RWPE2 (cell line): ENCODE measurements at regions not wholly inside any gene's neighbourhood (a gene's known extent, or its start where the extent isn't known, plus 50 kb on each side); places are given as distances from the start of the nearest gene placed in this dataset.

Source experiments
- ATAC-seq: fragments of 200-7000 bp; cut with Tn5 transposase; 3 replicates; pipeline ENCODE4 v1.9.1; 2021; ENCODE audit warnings: low read depth
- DNase-seq: peaks from one replicate; pipeline ENCODE4 v3.0.0-alpha.2; 2020; ENCODE audit warnings: low spot score
- H3K27ac ChIP-seq: fragments of 450-650 bp; 2 replicates; pipeline ENCODE4 v1.5.1; 2017; ENCODE audit warnings: mild to moderate bottlenecking; ENCODE audit not compliant: poor library complexity, severe bottlenecking
- H3K27me3 ChIP-seq: fragments of 250-450 bp; sonication (Bioruptor Pico); 2 replicates; pipeline ENCODE4 v1.5.1; 2021; ENCODE audit warnings: mild to moderate bottlenecking, moderate library complexity; ENCODE audit not compliant: insufficient read depth, poor library complexity, severe bottlenecking
- H3K36me3 ChIP-seq: fragments of 250-450 bp; sonication (Bioruptor Pico); 2 replicates; pipeline ENCODE4 v1.5.1; 2020; ENCODE audit warnings: low read depth, mild to moderate bottlenecking, moderate library complexity
- H3K4me1 ChIP-seq: fragments of 250-450 bp; sonication (Bioruptor Pico); 2 replicates; pipeline ENCODE4 v1.5.1; 2021; ENCODE audit warnings: mild to moderate bottlenecking, moderate library complexity; ENCODE audit not compliant: insufficient read depth, poor library complexity, severe bottlenecking
- H3K4me3 ChIP-seq: fragments of 250-450 bp; sonication (Bioruptor Pico); 2 replicates; pipeline ENCODE4 v1.5.1; 2021; ENCODE audit warnings: mild to moderate bottlenecking, moderate library complexity; ENCODE audit not compliant: severe bottlenecking
- H3K9me3 ChIP-seq: fragments of 250-450 bp; sonication (Bioruptor Pico); 2 replicates; pipeline ENCODE4 v1.5.1; 2021; ENCODE audit warnings: mild to moderate bottlenecking, moderate library complexity; ENCODE audit not compliant: severe bottlenecking
- CTCF ChIP-seq: fragments of 450-650 bp; IDR thresholded peaks from one replicate; pipeline ENCODE4 v1.5.1; 2017; ENCODE audit warnings: mild to moderate bottlenecking, moderate library complexity; ENCODE audit not compliant: poor library complexity, severe bottlenecking

- no peaks in the 10 kb centered on the region for H3K4me1 ChIP-seq
- ATAC-seq = no peak
- no peak overlapping the region for H3K27ac ChIP-seq
- no peaks in the 10 kb centered on the region for H3K36me3 ChIP-seq
- no peak for DNase-seq
- no peaks in the 10 kb centered on the region for H3K9me3 ChIP-seq
- no peak overlapping the region for H3K4me3 ChIP-seq
- TF ChIP-seq CTCF = no peak
- no peaks in the 10 kb centered on the region for H3K27me3 ChIP-seq
These were observed 882.4 kb upstream of the AUTS2 start for GRCh38 chr7:68715907-68716306.

DNA sequence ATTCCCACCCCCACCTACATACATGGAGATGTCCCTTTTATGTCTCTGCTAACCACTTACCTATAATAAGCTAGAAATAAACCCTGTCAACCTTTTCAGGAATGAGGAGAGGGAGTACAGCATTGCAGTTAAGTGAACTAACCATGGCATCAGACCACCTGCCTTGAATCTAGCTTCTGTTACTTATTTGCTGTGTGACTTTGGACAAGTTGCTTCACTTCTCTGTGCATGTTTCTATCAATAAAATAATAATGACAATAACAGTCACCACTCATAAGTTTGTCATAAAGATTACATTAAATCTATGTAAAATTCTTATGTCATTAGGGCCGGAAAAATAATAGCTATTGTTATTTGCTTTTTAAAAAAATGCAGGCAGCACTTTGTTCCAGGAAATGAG lies 881.1 kb upstream of the AUTS2 start:
- ATAC-seq (no peak), DNase-seq (no peak)
- Histone ChIP-seq H3K4me3 (no peak overlapping the region), H3K4me1 (no peaks in the 10 kb centered on the region), H3K9me3 (no peaks in the 10 kb centered on the region), H3K27ac (no peak overlapping the region), H3K27me3 (no peaks in the 10 kb centered on the region), H3K36me3 (no peaks in the 10 kb centered on the region)
- no peak for TF ChIP-seq CTCF

- no peak for DNase-seq
- no peak for ATAC-seq
- Histone ChIP-seq H3K27ac (no peak overlapping the region), H3K36me3 (no peaks in the 10 kb centered on the region), H3K4me1 (no peaks in the 10 kb centered on the region), H3K27me3 (no peaks in the 10 kb centered on the region), H3K9me3 (no peaks in the 10 kb centered on the region), H3K4me3 (no peak overlapping the region)
- no peak for TF ChIP-seq CTCF
These were observed 880.2 kb upstream of the AUTS2 start for GRCh38 chr7:68718097-68718551.

DNA sequence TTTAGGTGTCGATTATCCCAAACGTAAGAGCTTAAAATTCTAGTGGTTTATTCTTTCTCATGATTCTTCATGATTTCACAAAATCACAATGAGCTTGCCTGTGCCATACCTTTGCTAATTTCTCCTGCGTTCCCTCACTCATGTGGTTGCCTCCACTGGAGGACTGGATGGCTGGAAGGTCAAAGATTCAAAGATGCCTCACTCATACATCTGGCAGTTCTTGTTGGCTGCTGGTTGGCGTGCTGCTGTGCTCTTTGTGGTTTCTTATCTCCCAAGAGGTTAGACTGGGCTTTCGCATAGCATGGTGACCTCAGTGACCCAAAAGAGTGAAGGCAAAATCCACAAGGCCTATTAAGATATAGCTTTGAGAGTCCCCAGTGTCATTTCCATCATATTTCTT lies 877.6 kb upstream of the AUTS2 start:
- DNase-seq (no peak), ATAC-seq (no peak)
- Histone ChIP-seq H3K36me3 (no peaks in the 10 kb centered on the region), H3K4me1 (no peaks in the 10 kb centered on the region), H3K27me3 (no peaks in the 10 kb centered on the region), H3K9me3 (no peaks in the 10 kb centered on the region), H3K4me3 (no peak overlapping the region), H3K27ac (no peak overlapping the region)
- no peak for TF ChIP-seq CTCF

DNA sequence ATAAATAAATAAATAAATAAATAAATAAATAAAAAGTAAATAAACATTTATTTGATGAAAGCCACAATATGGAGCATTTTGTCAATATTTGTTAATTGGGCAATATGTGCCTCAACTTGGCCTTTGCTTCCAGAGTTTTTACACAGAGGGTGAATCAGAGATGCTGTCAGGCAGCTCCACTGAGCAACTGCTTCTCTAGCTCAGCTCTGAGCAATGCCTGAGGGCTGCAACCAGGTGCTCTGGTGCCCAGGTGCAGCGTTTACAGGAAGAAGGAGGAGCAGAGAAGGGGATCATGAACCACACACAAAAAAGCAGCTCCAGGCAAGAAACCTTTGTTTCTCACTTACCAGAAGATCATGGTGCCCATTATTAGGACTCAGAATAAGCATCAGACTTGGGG lies 876.2 kb upstream of the AUTS2 start:
- DNase-seq (no peak), ATAC-seq (no peak)
- H3K27ac ChIP-seq = no peak overlapping the region
- H3K36me3 ChIP-seq = no peaks in the 10 kb centered on the region
- H3K27me3 ChIP-seq = no peaks in the 10 kb centered on the region
- TF ChIP-seq CTCF = no peak
- no peaks in the 10 kb centered on the region for H3K4me1 ChIP-seq
- H3K4me3 ChIP-seq = no peak overlapping the region
- H3K9me3 ChIP-seq = no peaks in the 10 kb centered on the region
